NT2/D1 (cell line): ENCODE measurements at regions not wholly inside any gene's neighbourhood (a gene's known extent, or its start where the extent isn't known, plus 50 kb on each side); places are given as distances from the start of the nearest gene placed in this dataset.

Experiments
- YY1 ChIP-seq: IDR thresholded peaks from 2 replicates; pipeline ENCODE4 v1.6.1; 2011; ENCODE audit not compliant: insufficient read length, insufficient read depth
- ZNF274 ChIP-seq: IDR thresholded peaks from 2 replicates; pipeline ENCODE4 v1.6.1; 2011; ENCODE audit warnings: mild to moderate bottlenecking, low read depth, low read length

GRCh38 chr9:13939134-13939533 lies 374.8 kb downstream of the NFIB start:
- TF ChIP-seq YY1 (no peak), ZNF274 (no peak)
